ENCODE measurements at regions not wholly inside any gene's neighbourhood (a gene's known extent, or its start where the extent isn't known, plus 50 kb on each side); places are given as distances from the start of the nearest gene placed in this dataset.

DNA sequence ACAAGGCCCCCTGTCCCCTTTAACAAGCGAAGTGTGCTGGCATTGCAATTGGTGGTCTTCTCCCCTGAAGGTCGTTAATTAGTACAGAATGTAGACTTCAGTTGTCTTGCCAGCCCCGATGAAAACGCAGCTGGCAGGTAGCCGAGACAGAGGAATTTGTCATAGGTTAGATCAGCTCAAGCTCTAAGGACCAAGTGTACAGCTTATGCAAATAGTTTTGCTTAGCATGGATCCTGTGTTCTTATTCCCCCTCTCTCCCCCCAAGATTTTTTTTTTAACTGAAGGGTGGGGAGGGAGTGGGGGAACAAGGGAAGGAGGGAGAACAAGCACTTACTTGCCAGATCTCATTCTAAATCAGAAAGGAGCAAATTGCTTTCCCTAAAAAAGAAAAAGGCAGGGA lies 58.6 kb upstream of the PARP11 start:
- no peak for DNase-seq (ENCODE audit: low read depth)
- TF ChIP-seq, protein P1, sequence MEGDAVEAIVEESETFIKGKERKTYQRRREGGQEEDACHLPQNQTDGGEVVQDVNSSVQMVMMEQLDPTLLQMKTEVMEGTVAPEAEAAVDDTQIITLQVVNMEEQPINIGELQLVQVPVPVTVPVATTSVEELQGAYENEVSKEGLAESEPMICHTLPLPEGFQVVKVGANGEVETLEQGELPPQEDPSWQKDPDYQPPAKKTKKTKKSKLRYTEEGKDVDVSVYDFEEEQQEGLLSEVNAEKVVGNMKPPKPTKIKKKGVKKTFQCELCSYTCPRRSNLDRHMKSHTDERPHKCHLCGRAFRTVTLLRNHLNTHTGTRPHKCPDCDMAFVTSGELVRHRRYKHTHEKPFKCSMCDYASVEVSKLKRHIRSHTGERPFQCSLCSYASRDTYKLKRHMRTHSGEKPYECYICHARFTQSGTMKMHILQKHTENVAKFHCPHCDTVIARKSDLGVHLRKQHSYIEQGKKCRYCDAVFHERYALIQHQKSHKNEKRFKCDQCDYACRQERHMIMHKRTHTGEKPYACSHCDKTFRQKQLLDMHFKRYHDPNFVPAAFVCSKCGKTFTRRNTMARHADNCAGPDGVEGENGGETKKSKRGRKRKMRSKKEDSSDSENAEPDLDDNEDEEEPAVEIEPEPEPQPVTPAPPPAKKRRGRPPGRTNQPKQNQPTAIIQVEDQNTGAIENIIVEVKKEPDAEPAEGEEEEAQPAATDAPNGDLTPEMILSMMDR (IDR thresholded peaks at IDR 0.05; ENCODE audit: control insufficient read depth, insufficient read depth, low read depth, low read length, missing control alignments): no peak
- no peak overlapping the region for H3K4me3 ChIP-seq (ENCODE audit: control insufficient read depth, low read depth, low read length)

DNA sequence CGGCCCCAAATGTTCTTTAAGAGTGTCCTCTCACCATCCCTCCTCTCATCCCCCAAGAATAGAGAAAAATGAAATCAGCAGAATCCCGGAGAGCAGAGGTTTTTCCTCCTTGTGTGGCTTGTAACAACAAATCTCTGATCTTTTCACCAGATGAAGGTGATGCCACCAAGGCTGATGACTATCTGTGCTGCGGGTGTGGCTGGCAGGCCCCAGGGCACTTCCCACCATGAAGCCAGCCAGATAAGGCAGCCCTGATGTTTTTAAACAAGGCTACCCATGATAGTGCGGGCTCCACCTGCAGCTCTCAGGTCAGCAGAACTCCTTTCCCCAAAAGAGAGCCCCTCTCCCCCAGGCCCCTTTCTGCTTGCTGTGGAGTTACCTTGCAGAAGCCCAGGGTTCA lies 58.0 kb upstream of the PARP11 start:
- TF ChIP-seq, protein P1 (IDR thresholded peaks at IDR 0.05; ENCODE audit: control insufficient read depth, insufficient read depth, low read depth, low read length, missing control alignments): no peak
- no peak overlapping the region for H3K4me3 ChIP-seq (ENCODE audit: control insufficient read depth, low read depth, low read length)
- DNase-seq (ENCODE audit: low read depth): no peak

DNA sequence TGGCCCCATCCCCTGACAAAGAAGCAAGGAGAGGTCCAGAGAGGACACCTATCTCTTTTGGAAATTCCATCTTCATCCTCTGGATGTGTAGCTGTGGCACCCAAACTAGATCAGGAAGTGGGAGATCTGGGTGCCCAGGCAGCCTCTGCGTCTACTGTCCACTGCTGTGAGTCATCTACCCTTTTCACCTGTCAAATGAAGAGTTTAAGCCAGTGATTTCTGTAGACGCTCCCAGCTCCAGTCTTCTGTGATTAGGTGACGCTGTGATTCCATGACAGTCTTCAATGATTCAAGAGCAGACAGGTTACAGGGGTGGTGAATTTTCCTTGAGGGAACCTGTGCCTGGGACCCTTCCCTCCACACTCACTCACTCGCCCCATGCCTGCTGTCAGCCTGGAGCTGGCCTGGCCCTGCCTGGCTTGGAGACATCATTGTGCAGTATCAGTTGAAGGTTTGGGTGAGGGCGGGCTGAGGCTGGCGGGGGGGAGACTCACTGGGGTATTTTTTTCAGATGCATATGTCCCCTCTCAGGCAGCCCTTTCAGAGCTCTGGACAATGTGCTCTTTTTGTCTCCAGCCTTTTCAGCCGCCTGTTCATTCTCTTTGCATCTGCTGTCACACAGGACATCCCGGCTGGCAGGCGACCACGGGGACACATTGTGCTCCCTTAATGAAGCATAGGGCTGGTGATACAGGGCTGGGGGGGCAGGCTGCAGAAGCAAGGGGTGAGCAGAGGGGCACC lies 56.8 kb upstream of the PARP11 start:
- no peak overlapping the region for H3K4me3 ChIP-seq (ENCODE audit: control insufficient read depth, low read depth, low read length)
- TF ChIP-seq, protein P1 (IDR thresholded peaks at IDR 0.05; ENCODE audit: control insufficient read depth, insufficient read depth, low read depth, low read length, missing control alignments): no peak
- DNase-seq (ENCODE audit: low read depth): no peak

DNA sequence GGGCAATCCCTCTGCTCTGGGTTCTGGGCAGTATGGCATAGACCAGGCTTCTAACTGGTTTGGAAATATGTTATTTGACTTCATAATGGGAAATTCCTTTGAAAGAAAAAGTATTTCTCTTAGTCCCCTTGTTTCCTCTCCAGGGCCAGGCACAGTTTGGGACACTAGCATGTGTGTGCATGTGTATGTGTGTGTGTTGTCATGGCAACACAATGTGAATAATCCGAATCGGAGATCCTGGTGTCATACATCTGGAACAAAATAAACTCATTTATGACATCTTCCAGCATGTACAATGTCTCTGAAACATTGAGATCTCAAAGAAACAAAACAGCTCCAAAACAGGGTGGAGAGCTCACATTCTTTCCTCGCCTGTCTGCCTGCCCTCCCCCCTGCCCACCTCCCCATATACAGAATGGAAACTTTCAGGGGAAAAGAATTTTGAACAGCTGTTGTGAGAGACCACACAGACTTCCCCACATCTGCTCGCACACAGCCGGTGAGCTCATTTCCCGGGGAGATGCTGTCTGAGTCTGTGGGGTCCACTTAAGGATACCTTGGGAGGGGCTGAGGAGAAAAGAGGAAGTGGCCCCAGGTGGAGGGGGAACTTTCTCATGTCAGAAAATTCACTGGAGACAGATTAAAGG lies 55.5 kb upstream of the PARP11 start:
- DNase-seq (ENCODE audit: low read depth): no peak
- TF ChIP-seq, protein P1 (IDR thresholded peaks at IDR 0.05; ENCODE audit: control insufficient read depth, insufficient read depth, low read depth, low read length, missing control alignments): no peak
- H3K4me3 ChIP-seq (ENCODE audit: control insufficient read depth, low read depth, low read length): no peak overlapping the region

DNA sequence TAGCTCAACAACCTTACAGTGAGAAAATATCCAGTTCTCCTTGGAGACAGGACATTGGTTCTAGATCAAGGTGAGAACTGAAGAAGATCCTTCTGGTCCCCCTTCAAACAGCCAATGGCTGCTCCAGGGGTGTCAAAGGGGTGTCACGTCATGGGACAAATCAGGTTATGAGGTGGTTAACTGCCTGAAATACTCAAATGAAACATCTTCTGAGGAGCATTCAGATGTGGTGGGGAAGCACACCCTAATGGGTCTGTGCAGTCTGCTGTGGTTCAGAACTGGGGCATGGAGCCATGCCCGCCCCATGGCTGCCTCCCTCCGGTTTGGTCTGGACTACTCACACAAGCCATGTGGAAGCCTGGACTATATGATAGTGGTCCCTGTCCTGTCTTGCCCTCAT lies 52.4 kb upstream of the PARP11 start:
- TF ChIP-seq, protein P1 (IDR thresholded peaks at IDR 0.05; ENCODE audit: control insufficient read depth, insufficient read depth, low read depth, low read length, missing control alignments): no peak
- DNase-seq (ENCODE audit: low read depth): no peak
- H3K4me3 ChIP-seq (ENCODE audit: control insufficient read depth, low read depth, low read length): no peak overlapping the region

DNA sequence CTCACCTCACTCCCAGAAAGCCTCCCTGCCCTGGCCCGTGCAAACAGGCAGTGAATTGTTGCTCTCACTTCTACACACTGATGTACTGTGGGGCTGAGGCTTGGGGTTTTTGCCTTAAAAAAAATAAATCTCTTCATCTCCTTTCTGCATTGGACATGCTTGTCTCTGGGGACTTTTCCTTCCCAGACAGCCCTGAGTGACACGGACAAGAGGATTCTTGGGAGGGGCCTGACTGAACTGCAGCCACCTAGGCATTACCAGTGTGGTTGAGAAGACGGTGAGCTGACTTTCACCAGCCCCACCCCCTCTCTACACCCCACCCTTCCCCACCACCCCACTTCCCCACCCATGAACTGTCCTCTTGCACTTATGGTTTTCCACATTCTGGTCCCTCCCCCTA lies 51.6 kb upstream of the PARP11 start:
- no peak for DNase-seq (ENCODE audit: low read depth)
- no peak overlapping the region for H3K4me3 ChIP-seq (ENCODE audit: control insufficient read depth, low read depth, low read length)
- TF ChIP-seq, protein P1 (IDR thresholded peaks at IDR 0.05; ENCODE audit: control insufficient read depth, insufficient read depth, low read depth, low read length, missing control alignments): no peak
